ENCODE measurements at regions not wholly inside any gene's neighbourhood (a gene's known extent, or its start where the extent isn't known, plus 50 kb on each side); places are given as distances from the start of the nearest gene placed in this dataset.

- no peaks in the 10 kb centered on the region for H3K27me3 ChIP-seq
- H3K36me3 ChIP-seq: no peaks in the 10 kb centered on the region
- H3K27ac ChIP-seq: no peak overlapping the region
- TF ChIP-seq POLR2A (IDR thresholded peaks at IDR 0.05) (no peak), EP300 (IDR thresholded peaks at IDR 0.05) (no peak), CTCF (IDR thresholded peaks at IDR 0.05) (no peak)
- DNase-seq: no peak
- no peaks in the 10 kb centered on the region for H3K9me3 ChIP-seq
- 87 to 92% (median 88%) methylated on average over 5 of the region's 5 CpGs for whole genome bisulfite sequencing, 3 donors
- no peaks in the 10 kb centered on the region for H3K4me1 ChIP-seq (ENCODE audit: insufficient read depth)
- intact Hi-C loops (cut with DNase I): no loop called here
- no peak overlapping the region for H3K4me3 ChIP-seq
Measured at GRCh38 chr4:154983714-154984113, 202.6 kb downstream of the RBM46 start.

- Histone ChIP-seq H3K4me3 (no peak overlapping the region), H3K4me1 (ENCODE audit: insufficient read depth) (no peaks in the 10 kb centered on the region), H3K36me3 (no peaks in the 10 kb centered on the region), H3K9me3 (no peaks in the 10 kb centered on the region), H3K27me3 (no peaks in the 10 kb centered on the region), H3K27ac (no peak overlapping the region)
- DNase-seq: no peak
- no peak for TF ChIP-seq EP300 (IDR thresholded peaks at IDR 0.05)
- TF ChIP-seq POLR2A (IDR thresholded peaks at IDR 0.05): no peak
- no peak for TF ChIP-seq CTCF (IDR thresholded peaks at IDR 0.05)
- intact Hi-C loops (cut with DNase I): no loop called here
- 86 to 93% (median 89%) methylated on average over 4 of the region's 4 CpGs for WGBS, 3 donors
Measured at GRCh38 chr4:154984148-154984547, 203.1 kb downstream of the RBM46 start.

GRCh38 chr4:154984616-154985015 is 203.5 kb downstream of the RBM46 start:
- H3K4me3 ChIP-seq: no peak overlapping the region
- TF ChIP-seq CTCF (IDR thresholded peaks at IDR 0.05) (no peak), POLR2A (IDR thresholded peaks at IDR 0.05) (no peak), EP300 (IDR thresholded peaks at IDR 0.05) (no peak)
- WGBS, 3 donors: 85 to 90% (median 85%) methylated on average over 1 of the region's 1 CpG
- no peaks in the 10 kb centered on the region for H3K27me3 ChIP-seq
- H3K9me3 ChIP-seq: no peaks in the 10 kb centered on the region
- H3K36me3 ChIP-seq: no peaks in the 10 kb centered on the region
- no peak overlapping the region for H3K27ac ChIP-seq
- DNase-seq: no peak
- intact Hi-C loops (cut with DNase I): no loop called here
- no peaks in the 10 kb centered on the region for H3K4me1 ChIP-seq (ENCODE audit: insufficient read depth)

- no peak for DNase-seq
- Histone ChIP-seq H3K9me3 (no peaks in the 10 kb centered on the region), H3K4me1 (ENCODE audit: insufficient read depth) (no peaks in the 10 kb centered on the region), H3K4me3 (no peak overlapping the region), H3K36me3 (no peaks in the 10 kb centered on the region), H3K27me3 (no peaks in the 10 kb centered on the region), H3K27ac (no peak overlapping the region)
- intact Hi-C loops (cut with DNase I): no loop called here
- TF ChIP-seq CTCF (IDR thresholded peaks at IDR 0.05) (no peak), EP300 (IDR thresholded peaks at IDR 0.05) (no peak), POLR2A (IDR thresholded peaks at IDR 0.05) (no peak)
- WGBS, 3 donors: 69 to 80% (median 75%) methylated on average over 5 of the region's 5 CpGs
Measured at GRCh38 chr4:154985673-154986072, 204.6 kb downstream of the RBM46 start.

- Histone ChIP-seq H3K4me3 (no peak overlapping the region), H3K27ac (no peak overlapping the region), H3K9me3 (no peaks in the 10 kb centered on the region), H3K36me3 (no peaks in the 10 kb centered on the region), H3K4me1 (ENCODE audit: insufficient read depth) (no peaks in the 10 kb centered on the region), H3K27me3 (no peaks in the 10 kb centered on the region)
- 73% methylated on average over 3 of the region's 3 CpGs for WGBS, 3 donors
- DNase-seq: no peak
- intact Hi-C loops (cut with DNase I): no loop called here
- no peak for TF ChIP-seq CTCF (IDR thresholded peaks at IDR 0.05)
- TF ChIP-seq POLR2A (IDR thresholded peaks at IDR 0.05): no peak
- no peak for TF ChIP-seq EP300 (IDR thresholded peaks at IDR 0.05)
Measured at GRCh38 chr4:154988511-154988910, 207.4 kb downstream of the RBM46 start.

Measured in ovary (tissue), 7 donors.